B cell (primary cell): ENCODE measurements at regions not wholly inside any gene's neighbourhood (a gene's known extent, or its start where the extent isn't known, plus 50 kb on each side); places are given as distances from the start of the nearest gene placed in this dataset.

ENCODE experiments used
- CTCF ChIP-seq: fragments of 200-600 bp; IDR thresholded peaks from one replicate; pipeline ENCODE4 v1.8.0; 2022; ENCODE audit warnings: antibody characterized with exemption, mild to moderate bottlenecking
- EZH2 ChIP-seq: IDR thresholded peaks from 2 replicates; pipeline ENCODE4 v1.6.1; 2012; ENCODE audit warnings: borderline replicate concordance, low read depth, mild to moderate bottlenecking, moderate library complexity, low read length; ENCODE audit not compliant: insufficient read depth, poor library complexity, severe bottlenecking

DNA sequence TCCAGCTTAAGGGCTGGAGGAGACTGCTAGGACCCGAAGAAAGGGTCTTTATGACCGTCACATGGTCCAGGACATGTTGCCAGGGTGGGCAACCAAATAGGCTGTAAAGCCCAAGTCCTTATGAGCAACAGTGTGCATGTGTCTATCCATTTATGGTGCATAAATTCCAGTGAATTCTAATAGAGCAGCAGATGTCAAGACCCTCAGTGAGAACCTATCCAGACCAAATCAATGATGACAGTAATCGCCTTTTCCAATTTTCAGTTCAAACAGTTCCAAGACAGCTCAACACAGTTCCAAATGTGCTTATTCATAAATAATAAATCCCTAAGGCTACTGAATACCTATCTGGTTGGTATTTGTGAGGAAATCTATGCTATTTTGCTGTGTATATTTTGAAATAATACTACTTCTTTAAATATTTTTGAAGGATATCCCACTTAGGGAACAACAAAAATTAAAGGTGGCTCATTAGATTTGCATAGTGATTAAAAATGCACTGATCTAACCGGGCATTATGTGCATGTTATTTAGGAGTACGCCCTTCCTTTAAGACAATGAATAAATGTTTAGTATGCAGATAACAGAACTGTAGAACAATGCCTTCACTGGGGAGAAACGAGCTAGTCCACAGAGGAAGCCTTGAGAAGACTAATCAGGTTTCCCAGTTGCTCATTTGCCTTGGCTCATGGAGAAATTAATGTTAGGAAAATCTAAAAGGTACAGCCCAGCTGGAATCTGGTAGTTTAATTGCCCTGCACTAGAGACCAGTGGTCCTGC lies 519.5 kb upstream of the CHAC2 start:
- TF ChIP-seq CTCF (no peak), EZH2 (no peak)
